ENCODE measurements at regions not wholly inside any gene's neighbourhood (a gene's known extent, or its start where the extent isn't known, plus 50 kb on each side); places are given as distances from the start of the nearest gene placed in this dataset.
A peak's percentile ranks its signal among the peaks of the same experiment; 100 is the strongest.

DNA sequence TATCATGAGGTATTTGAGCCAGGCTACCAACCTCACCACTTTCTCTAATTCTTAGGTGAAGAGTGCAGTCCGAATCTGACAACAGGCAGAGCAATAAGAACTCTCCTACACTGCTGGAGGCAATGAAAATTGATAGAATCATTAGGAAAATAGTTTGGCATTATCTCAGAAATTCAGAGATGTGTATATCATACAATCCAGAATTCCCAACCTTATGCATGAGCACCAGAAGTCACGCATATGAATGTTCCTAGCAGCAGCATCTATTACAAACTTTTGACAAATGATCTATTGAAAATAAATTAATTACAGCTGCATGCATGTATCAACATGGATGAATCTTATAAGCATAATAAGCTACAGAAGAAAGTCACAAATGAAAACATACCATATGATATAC, 176.9 kb upstream of the CAMK1G start:
- Histone ChIP-seq H3K27ac (no peak overlapping the region), H3K4me3 (no peak overlapping the region)
- no peak for DNase-seq (ENCODE audit: low spot score)
- TF ChIP-seq, protein P1, sequence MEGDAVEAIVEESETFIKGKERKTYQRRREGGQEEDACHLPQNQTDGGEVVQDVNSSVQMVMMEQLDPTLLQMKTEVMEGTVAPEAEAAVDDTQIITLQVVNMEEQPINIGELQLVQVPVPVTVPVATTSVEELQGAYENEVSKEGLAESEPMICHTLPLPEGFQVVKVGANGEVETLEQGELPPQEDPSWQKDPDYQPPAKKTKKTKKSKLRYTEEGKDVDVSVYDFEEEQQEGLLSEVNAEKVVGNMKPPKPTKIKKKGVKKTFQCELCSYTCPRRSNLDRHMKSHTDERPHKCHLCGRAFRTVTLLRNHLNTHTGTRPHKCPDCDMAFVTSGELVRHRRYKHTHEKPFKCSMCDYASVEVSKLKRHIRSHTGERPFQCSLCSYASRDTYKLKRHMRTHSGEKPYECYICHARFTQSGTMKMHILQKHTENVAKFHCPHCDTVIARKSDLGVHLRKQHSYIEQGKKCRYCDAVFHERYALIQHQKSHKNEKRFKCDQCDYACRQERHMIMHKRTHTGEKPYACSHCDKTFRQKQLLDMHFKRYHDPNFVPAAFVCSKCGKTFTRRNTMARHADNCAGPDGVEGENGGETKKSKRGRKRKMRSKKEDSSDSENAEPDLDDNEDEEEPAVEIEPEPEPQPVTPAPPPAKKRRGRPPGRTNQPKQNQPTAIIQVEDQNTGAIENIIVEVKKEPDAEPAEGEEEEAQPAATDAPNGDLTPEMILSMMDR (IDR thresholded peaks at IDR 0.05) = no peak

GRCh38 chr1:209409780-209410179, 173.7 kb upstream of the CAMK1G start:
- TF ChIP-seq, protein P1 (IDR thresholded peaks at IDR 0.05) = no peak
- no peak for DNase-seq (ENCODE audit: low spot score)
- Histone ChIP-seq H3K27ac (no peak overlapping the region), H3K4me3 (no peak overlapping the region)

GRCh38 chr1:209411491-209411929, 172.0 kb upstream of the CAMK1G start:
- peak overlapping the region in 1 of 2 donors; percentile 71 for H3K27ac ChIP-seq
- H3K4me3 ChIP-seq = no peak overlapping the region
- DNase-seq (ENCODE audit: low spot score) = peak; percentile 21
- TF ChIP-seq, protein P1 (IDR thresholded peaks at IDR 0.05) = no peak

GRCh38 chr1:209412036-209412435, 171.5 kb upstream of the CAMK1G start:
- peak; percentile 26 for DNase-seq (ENCODE audit: low spot score)
- H3K4me3 ChIP-seq = no peak overlapping the region
- TF ChIP-seq, protein P1 (IDR thresholded peaks at IDR 0.05) = no peak
- peak overlapping the region in 1 of 2 donors; percentile 37 for H3K27ac ChIP-seq

DNA sequence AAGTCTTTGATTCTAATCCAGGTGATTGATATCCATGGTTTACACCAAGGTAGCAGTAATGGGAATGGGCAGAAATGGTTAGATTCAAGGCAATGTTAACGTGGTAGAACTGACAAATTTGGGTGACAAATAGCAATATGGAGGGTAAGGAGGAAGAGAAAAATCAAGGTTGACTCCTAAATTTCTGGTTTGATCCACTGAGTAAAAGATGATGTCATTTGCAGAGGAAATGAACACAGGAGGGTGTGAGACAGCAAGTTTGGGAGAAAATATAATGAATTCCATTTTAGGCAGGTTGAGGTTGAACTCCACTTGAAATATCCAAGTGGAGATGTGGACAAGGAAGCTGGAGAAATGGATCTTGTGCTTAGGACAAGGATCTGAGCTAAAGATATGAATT, 170.9 kb upstream of the CAMK1G start:
- H3K27ac ChIP-seq = no peak overlapping the region
- TF ChIP-seq, protein P1 (IDR thresholded peaks at IDR 0.05) = no peak
- no peak overlapping the region for H3K4me3 ChIP-seq
- no peak for DNase-seq (ENCODE audit: low spot score)

- TF ChIP-seq, protein P1 (IDR thresholded peaks at IDR 0.05) = no peak
- Histone ChIP-seq H3K4me3 (no peak overlapping the region), H3K27ac (no peak overlapping the region)
- peak; percentile 0 for DNase-seq (ENCODE audit: low spot score)
Measured at GRCh38 chr1:209413062-209413461, 170.5 kb upstream of the CAMK1G start.

DNA sequence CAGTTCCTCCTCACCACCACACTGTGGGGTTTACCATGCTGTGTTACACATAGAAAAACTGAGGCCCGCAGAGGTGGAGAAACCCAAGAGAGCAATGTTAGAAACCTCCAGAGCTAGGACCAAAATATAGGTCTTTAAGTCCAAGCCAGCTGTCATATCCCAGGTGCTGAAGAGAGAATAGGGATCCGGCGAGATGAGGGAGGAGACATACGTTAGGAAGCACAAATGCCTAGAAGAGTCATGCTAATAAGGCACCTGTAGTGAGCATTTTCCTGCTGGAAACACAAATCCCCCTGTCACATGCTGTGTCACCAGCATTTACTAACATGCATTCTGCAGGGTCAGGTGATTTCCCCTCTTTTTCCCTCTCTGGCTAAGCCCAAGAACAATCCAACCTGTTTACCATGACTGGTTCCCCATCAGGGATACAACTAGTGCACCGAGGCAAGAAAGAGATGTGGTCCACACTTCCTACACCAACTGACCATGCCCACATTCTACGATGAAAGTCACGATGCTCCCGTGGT, 168.6 kb upstream of the CAMK1G start:
- peak; percentile 45 for DNase-seq (ENCODE audit: low spot score)
- TF ChIP-seq, protein P1 (IDR thresholded peaks at IDR 0.05) = no peak
- H3K4me3 ChIP-seq = no peak overlapping the region
- H3K27ac ChIP-seq = no peak overlapping the region
